Neural cell (in vitro differentiated cells): ENCODE measurements at regions not wholly inside any gene's neighbourhood (a gene's known extent, or its start where the extent isn't known, plus 50 kb on each side); places are given as distances from the start of the nearest gene placed in this dataset.

Experiments
- H2AFZ ChIP-seq: fragments of 200-600, 300-800 bp; sonication (generic), shearing (Covaris generic); 2 replicates; pipeline ENCODE4 v1.6.0; 2014; ENCODE audit warnings: low read depth, mild to moderate bottlenecking, antibody characterized with exemption, low read length, moderate library complexity
- H3F3A ChIP-seq: fragments of 200-600 bp; shearing (Covaris generic); 2 replicates; pipeline ENCODE4 v1.6.1; 2016; ENCODE audit warnings: mild to moderate bottlenecking, moderate library complexity, mixed read lengths, antibody characterized with exemption, low read length; ENCODE audit not compliant: insufficient read depth, poor library complexity, severe bottlenecking
- H3K27ac ChIP-seq: fragments of 200-600, 300-800 bp; sonication (generic), shearing (Covaris generic); 2 replicates; pipeline ENCODE4 v1.5.1; 2014; ENCODE audit warnings: mild to moderate bottlenecking, low read length, moderate library complexity
- H3K27me3 ChIP-seq: fragments of 300-800, 200-600 bp; sonication (generic), shearing (Covaris generic); 2 replicates; pipeline ENCODE4 v1.6.0; 2014; ENCODE audit warnings: mild to moderate bottlenecking, low read depth, low read length, moderate library complexity; ENCODE audit not compliant: insufficient read depth
- H3K36me3 ChIP-seq: fragments of 300-800, 200-600 bp; sonication (generic), shearing (Covaris generic); 2 replicates; pipeline ENCODE4 v1.5.1; 2014; ENCODE audit warnings: mild to moderate bottlenecking, antibody characterized with exemption, low read length, moderate library complexity; ENCODE audit not compliant: insufficient read depth
- H3K4me2 ChIP-seq: fragments of 300-800, 200-600 bp; sonication (generic), shearing (Covaris generic); 2 replicates; pipeline ENCODE4 v1.6.0; 2014; ENCODE audit warnings: mild to moderate bottlenecking, low read length
- H3K4me3 ChIP-seq: fragments of 300-800, 200-600 bp; sonication (generic), shearing (Covaris generic); 2 replicates; pipeline ENCODE4 v1.5.1; 2014; ENCODE audit warnings: mild to moderate bottlenecking, low read length, moderate library complexity
- H3K79me2 ChIP-seq: fragments of 200-600 bp; shearing (Covaris generic); replicated peaks from 2 replicates; pipeline ENCODE4 v1.6.0; 2014; ENCODE audit warnings: mild to moderate bottlenecking, low read length, moderate library complexity; ENCODE audit not compliant: insufficient read depth
- H3K9ac ChIP-seq: fragments of 300-800, 200-600 bp; sonication (generic), shearing (Covaris generic); 2 replicates; pipeline ENCODE4 v1.6.1; 2016; ENCODE audit warnings: mild to moderate bottlenecking, low read length, mixed read lengths
- H3K9me2 ChIP-seq: fragments of 200-600 bp; shearing (Covaris generic); 2 replicates; pipeline ENCODE4 v1.6.1; 2016; ENCODE audit warnings: mild to moderate bottlenecking, low read length, mixed read lengths; ENCODE audit not compliant: insufficient read depth
- H3K9me3 ChIP-seq: fragments of 200-600, 300-800 bp; sonication (generic), shearing (Covaris generic); 2 replicates; pipeline ENCODE4 v1.6.1; 2016; ENCODE audit warnings: mild to moderate bottlenecking, mixed run types, low read length, moderate library complexity, mixed read lengths
- H4K20me1 ChIP-seq: fragments of 200-600 bp; shearing (Covaris generic); 2 replicates; pipeline ENCODE4 v1.6.1; 2016; ENCODE audit warnings: mild to moderate bottlenecking, mixed run types; ENCODE audit not compliant: insufficient read depth
- EP300 ChIP-seq: fragments of 450-650 bp; conservative IDR thresholded peaks from 2 replicates; pipeline ENCODE4 v1.6.1; 2014; ENCODE audit warnings: antibody characterized with exemption, mild to moderate bottlenecking, moderate library complexity; ENCODE audit not compliant: poor library complexity, severe bottlenecking
- EZH2 ChIP-seq: fragments of 200-600, 300-800 bp; shearing (Covaris generic), sonication (generic); IDR thresholded peaks from 2 replicates; pipeline ENCODE4 v1.6.1; 2014; ENCODE audit warnings: antibody characterized with exemption, low read length, borderline replicate concordance, mild to moderate bottlenecking; ENCODE audit not compliant: insufficient read depth, poor library complexity, severe bottlenecking
- MXI1 ChIP-seq: fragments of 450-650 bp; conservative IDR thresholded peaks from 2 replicates; pipeline ENCODE4 v1.6.1; 2014; ENCODE audit warnings: antibody characterized with exemption, mild to moderate bottlenecking; ENCODE audit not compliant: poor library complexity, severe bottlenecking
- POLR2AphosphoS5 ChIP-seq: IDR thresholded peaks from 2 replicates; pipeline ENCODE4 v1.6.1; 2012
- TAF1 ChIP-seq: IDR thresholded peaks from 2 replicates; pipeline ENCODE4 v1.6.1; 2012; ENCODE audit warnings: low read depth
- TF ChIP-seq, protein P1 (sequence below): IDR thresholded peaks from 2 replicates; pipeline ENCODE4 v1.6.1; 2012; ENCODE audit warnings: borderline replicate concordance
- TF ChIP-seq, protein P2 (sequence below): fragments of 450-650 bp; IDR thresholded peaks from 2 replicates; pipeline ENCODE4 v1.5.1; 2014; ENCODE audit warnings: antibody characterized with exemption, mild to moderate bottlenecking, moderate library complexity; ENCODE audit not compliant: poor library complexity, severe bottlenecking

GRCh38 chr3:82796765-82797164, 1035.3 kb upstream of the GBE1 start:
- no peaks in the 10 kb centered on the region for H3K9me3 ChIP-seq
- no peak for TF ChIP-seq MXI1
- TF ChIP-seq TAF1 = no peak
- TF ChIP-seq, protein P1, sequence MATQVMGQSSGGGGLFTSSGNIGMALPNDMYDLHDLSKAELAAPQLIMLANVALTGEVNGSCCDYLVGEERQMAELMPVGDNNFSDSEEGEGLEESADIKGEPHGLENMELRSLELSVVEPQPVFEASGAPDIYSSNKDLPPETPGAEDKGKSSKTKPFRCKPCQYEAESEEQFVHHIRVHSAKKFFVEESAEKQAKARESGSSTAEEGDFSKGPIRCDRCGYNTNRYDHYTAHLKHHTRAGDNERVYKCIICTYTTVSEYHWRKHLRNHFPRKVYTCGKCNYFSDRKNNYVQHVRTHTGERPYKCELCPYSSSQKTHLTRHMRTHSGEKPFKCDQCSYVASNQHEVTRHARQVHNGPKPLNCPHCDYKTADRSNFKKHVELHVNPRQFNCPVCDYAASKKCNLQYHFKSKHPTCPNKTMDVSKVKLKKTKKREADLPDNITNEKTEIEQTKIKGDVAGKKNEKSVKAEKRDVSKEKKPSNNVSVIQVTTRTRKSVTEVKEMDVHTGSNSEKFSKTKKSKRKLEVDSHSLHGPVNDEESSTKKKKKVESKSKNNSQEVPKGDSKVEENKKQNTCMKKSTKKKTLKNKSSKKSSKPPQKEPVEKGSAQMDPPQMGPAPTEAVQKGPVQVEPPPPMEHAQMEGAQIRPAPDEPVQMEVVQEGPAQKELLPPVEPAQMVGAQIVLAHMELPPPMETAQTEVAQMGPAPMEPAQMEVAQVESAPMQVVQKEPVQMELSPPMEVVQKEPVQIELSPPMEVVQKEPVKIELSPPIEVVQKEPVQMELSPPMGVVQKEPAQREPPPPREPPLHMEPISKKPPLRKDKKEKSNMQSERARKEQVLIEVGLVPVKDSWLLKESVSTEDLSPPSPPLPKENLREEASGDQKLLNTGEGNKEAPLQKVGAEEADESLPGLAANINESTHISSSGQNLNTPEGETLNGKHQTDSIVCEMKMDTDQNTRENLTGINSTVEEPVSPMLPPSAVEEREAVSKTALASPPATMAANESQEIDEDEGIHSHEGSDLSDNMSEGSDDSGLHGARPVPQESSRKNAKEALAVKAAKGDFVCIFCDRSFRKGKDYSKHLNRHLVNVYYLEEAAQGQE = no peak
- TF ChIP-seq EP300 = no peak
- no peak for TF ChIP-seq POLR2AphosphoS5
- TF ChIP-seq, protein P2, sequence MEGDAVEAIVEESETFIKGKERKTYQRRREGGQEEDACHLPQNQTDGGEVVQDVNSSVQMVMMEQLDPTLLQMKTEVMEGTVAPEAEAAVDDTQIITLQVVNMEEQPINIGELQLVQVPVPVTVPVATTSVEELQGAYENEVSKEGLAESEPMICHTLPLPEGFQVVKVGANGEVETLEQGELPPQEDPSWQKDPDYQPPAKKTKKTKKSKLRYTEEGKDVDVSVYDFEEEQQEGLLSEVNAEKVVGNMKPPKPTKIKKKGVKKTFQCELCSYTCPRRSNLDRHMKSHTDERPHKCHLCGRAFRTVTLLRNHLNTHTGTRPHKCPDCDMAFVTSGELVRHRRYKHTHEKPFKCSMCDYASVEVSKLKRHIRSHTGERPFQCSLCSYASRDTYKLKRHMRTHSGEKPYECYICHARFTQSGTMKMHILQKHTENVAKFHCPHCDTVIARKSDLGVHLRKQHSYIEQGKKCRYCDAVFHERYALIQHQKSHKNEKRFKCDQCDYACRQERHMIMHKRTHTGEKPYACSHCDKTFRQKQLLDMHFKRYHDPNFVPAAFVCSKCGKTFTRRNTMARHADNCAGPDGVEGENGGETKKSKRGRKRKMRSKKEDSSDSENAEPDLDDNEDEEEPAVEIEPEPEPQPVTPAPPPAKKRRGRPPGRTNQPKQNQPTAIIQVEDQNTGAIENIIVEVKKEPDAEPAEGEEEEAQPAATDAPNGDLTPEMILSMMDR = no peak
- H2AFZ ChIP-seq = no peak overlapping the region
- no peaks in the 10 kb centered on the region for H3F3A ChIP-seq
- H3K36me3 ChIP-seq = no peaks in the 10 kb centered on the region
- no peaks in the 10 kb centered on the region for H4K20me1 ChIP-seq
- H3K4me2 ChIP-seq = no peak overlapping the region
- H3K9ac ChIP-seq = no peak overlapping the region
- H3K79me2 ChIP-seq = no peaks in the 10 kb centered on the region
- no peaks in the 10 kb centered on the region for H3K27me3 ChIP-seq
- no peak overlapping the region for H3K27ac ChIP-seq
- no peak overlapping the region for H3K4me3 ChIP-seq
- no peaks in the 10 kb centered on the region for H3K9me2 ChIP-seq

- no peaks in the 10 kb centered on the region for H3F3A ChIP-seq
- H3K9ac ChIP-seq = no peak overlapping the region
- H3K79me2 ChIP-seq = no peaks in the 10 kb centered on the region
- H3K27ac ChIP-seq = no peak overlapping the region
- H3K36me3 ChIP-seq = no peaks in the 10 kb centered on the region
- H3K4me3 ChIP-seq = no peak overlapping the region
- no peak overlapping the region for H2AFZ ChIP-seq
- H3K9me3 ChIP-seq = no peaks in the 10 kb centered on the region
- H3K4me2 ChIP-seq = no peak overlapping the region
- H3K9me2 ChIP-seq = no peaks in the 10 kb centered on the region
- H4K20me1 ChIP-seq = no peaks in the 10 kb centered on the region
- no peaks in the 10 kb centered on the region for H3K27me3 ChIP-seq
- TF ChIP-seq, protein P2 = no peak
- TF ChIP-seq TAF1 (no peak), POLR2AphosphoS5 (no peak), EZH2 (no peak), EP300 (no peak)
- TF ChIP-seq, protein P1 = no peak
Observed at GRCh38 chr3:82791241-82791640, 1029.8 kb upstream of the GBE1 start.
